SU-DHL-6 (cell line): ENCODE measurements at regions not wholly inside any gene's neighbourhood (a gene's known extent, or its start where the extent isn't known, plus 50 kb on each side); places are given as distances from the start of the nearest gene placed in this dataset.

Experiments
- CTCF ChIP-seq: fragments of 200-600 bp; sonication (generic); IDR thresholded peaks from one replicate; pipeline ENCODE4 v1.5.1; 2017; ENCODE audit warnings: antibody characterized with exemption, mild to moderate bottlenecking, low read length, moderate library complexity; ENCODE audit not compliant: insufficient read depth, poor library complexity, severe bottlenecking
- EZH2phosphoT487 ChIP-seq: fragments of 200-600 bp; sonication (generic), shearing (Covaris generic); conservative IDR thresholded peaks from 2 replicates; pipeline ENCODE4 v1.6.1; 2018; ENCODE audit warnings: mild to moderate bottlenecking, antibody characterized with exemption, low read length, moderate library complexity, mixed read lengths

GRCh38 chr5:118224546-118224945 lies 763.8 kb downstream of the DTWD2 start:
- TF ChIP-seq CTCF (no peak), EZH2phosphoT487 (no peak)
